HEK293T (cell line): ENCODE measurements at regions not wholly inside any gene's neighbourhood (a gene's known extent, or its start where the extent isn't known, plus 50 kb on each side); places are given as distances from the start of the nearest gene placed in this dataset.

ENCODE experiments used
- CTCF ChIA-PET: fragments of 350-600 bp; formaldehyde crosslinking; extraction: SDS; loops from one replicate; lab custom pipeline; 2021; ENCODE audit warnings: antibody characterized with exemption, inconsistent platforms; lab: Yijun Ruan, JAX
- POLR2A ChIA-PET: fragments of 350-600 bp; formaldehyde crosslinking; extraction: SDS; loops from one replicate; lab custom pipeline; 2020; ENCODE audit warnings: antibody characterized with exemption, inconsistent platforms; lab: Yijun Ruan, JAX
- DNase-seq: peaks from one replicate; pipeline ENCODE4 v3.0.0; 2012; ENCODE audit warnings: mixed read lengths; ENCODE audit errors: extremely low spot score
- ARNT ChIP-seq: fragments of 450-650 bp; IDR thresholded peaks from 2 replicates; pipeline ENCODE4 v1.6.1; 2017; ENCODE audit warnings: mild to moderate bottlenecking
- BHLHE40 ChIP-seq: fragments of 450-650 bp; IDR thresholded peaks from 2 replicates; pipeline ENCODE4 v1.6.1; 2016; ENCODE audit warnings: mild to moderate bottlenecking, moderate library complexity, borderline replicate concordance
- CTBP1 ChIP-seq: fragments of 450-650 bp; IDR thresholded peaks from 2 replicates; pipeline ENCODE4 v1.6.1; 2016; ENCODE audit warnings: borderline replicate concordance
- ELF4 ChIP-seq: fragments of 450-650 bp; IDR thresholded peaks from 2 replicates; pipeline ENCODE4 v1.6.1; 2017; ENCODE audit warnings: antibody characterized with exemption
- FOXA1 ChIP-seq: fragments of 450-650 bp; IDR thresholded peaks from 2 replicates; pipeline ENCODE4 v1.6.1; 2016; ENCODE audit warnings: mild to moderate bottlenecking
- FOXK2 ChIP-seq: fragments of 450-650 bp; IDR thresholded peaks from 2 replicates; pipeline ENCODE4 v1.6.1; 2016; ENCODE audit warnings: mild to moderate bottlenecking
- FOXM1 ChIP-seq: fragments of 450-650 bp; IDR thresholded peaks from 2 replicates; pipeline ENCODE4 v1.6.1; 2017; ENCODE audit warnings: mild to moderate bottlenecking, borderline replicate concordance
- HDGF ChIP-seq: fragments of 450-650 bp; IDR thresholded peaks from 2 replicates; pipeline ENCODE4 v1.6.1; 2017; ENCODE audit warnings: antibody characterized with exemption, borderline replicate concordance
- L3MBTL2 ChIP-seq: fragments of 450-650 bp; conservative IDR thresholded peaks from 2 replicates; pipeline ENCODE4 v1.6.1; 2016; ENCODE audit warnings: mild to moderate bottlenecking
- LEF1 ChIP-seq: fragments of 450-650 bp; IDR thresholded peaks from 2 replicates; pipeline ENCODE4 v1.6.1; 2017; ENCODE audit warnings: mild to moderate bottlenecking, borderline replicate concordance
- NFRKB ChIP-seq: fragments of 450-650 bp; IDR thresholded peaks from 2 replicates; pipeline ENCODE4 v1.6.1; 2016; ENCODE audit warnings: mild to moderate bottlenecking, moderate library complexity
- SP1 ChIP-seq: fragments of 450-650 bp; IDR thresholded peaks from 2 replicates; pipeline ENCODE4 v1.6.1; 2017
- SUZ12 ChIP-seq: fragments of 450-650 bp; IDR thresholded peaks from 2 replicates; pipeline ENCODE4 v1.6.1; 2016; ENCODE audit warnings: mild to moderate bottlenecking
- TARDBP ChIP-seq: fragments of 450-650 bp; IDR thresholded peaks from 2 replicates; pipeline ENCODE4 v1.6.1; 2016
- ZNF384 ChIP-seq: fragments of 450-650 bp; IDR thresholded peaks from 2 replicates; pipeline ENCODE4 v1.6.1; 2016
- TF ChIP-seq, protein P1 (sequence below): fragments of 450-650 bp; IDR thresholded peaks from 2 replicates; pipeline ENCODE4 v1.6.1; 2016

DNA sequence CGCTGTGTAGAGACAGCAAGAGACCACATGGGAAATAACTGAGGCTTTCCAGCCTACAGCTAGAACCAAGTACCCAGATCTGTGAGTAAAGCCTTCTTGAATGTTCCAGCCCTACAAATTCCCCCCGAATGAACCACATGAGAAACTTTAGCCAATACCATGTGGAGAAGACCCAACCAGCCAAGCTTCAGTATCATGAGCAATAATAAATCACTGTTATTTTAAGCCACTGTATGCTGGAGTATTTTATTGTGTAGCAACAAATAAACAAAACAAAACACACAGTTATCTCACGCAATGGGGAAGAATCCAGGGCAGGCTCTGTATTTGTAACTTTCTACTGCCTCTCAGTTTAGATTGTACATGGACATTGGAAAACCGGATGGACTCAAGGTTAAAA lies 426.2 kb downstream of the CDH11 start:
- CTCF ChIA-PET = no interaction called here

DNA sequence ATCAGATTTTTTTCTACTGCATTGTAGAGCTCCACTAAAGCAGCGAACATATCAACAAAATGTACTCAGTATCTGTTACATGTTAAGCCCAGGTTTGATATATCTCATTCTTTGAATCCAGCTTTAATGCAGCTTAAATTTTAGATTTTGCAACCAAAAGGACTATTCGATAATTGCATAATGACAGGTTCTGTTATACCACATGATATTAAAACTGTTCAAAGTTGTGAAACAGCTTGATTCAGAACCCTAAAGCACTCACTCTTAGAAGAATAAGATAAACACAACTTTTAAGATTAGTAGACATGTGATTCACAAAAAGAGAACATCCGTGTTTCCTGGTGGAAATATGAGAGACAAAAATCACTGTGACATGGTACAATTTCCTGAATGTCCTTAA lies 427.9 kb downstream of the CDH11 start:
- ChIA-PET POLR2A (no interaction called here), CTCF (no interaction called here)
- TF ChIP-seq FOXK2 (no peak), BHLHE40 (no peak), ARNT (no peak), NFRKB (no peak), FOXM1 (no peak), HDGF (no peak), L3MBTL2 (no peak), SP1 (no peak), LEF1 (no peak), SUZ12 (no peak), CTBP1 (no peak), FOXA1 (no peak), ZNF384 (no peak), ELF4 (no peak), TARDBP (no peak)
- TF ChIP-seq, protein P1, sequence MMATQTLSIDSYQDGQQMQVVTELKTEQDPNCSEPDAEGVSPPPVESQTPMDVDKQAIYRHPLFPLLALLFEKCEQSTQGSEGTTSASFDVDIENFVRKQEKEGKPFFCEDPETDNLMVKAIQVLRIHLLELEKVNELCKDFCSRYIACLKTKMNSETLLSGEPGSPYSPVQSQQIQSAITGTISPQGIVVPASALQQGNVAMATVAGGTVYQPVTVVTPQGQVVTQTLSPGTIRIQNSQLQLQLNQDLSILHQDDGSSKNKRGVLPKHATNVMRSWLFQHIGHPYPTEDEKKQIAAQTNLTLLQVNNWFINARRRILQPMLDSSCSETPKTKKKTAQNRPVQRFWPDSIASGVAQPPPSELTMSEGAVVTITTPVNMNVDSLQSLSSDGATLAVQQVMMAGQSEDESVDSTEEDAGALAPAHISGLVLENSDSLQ = no peak
- DNase-seq = no peak

More for the DNA sequence above, 426.2 kb downstream of the CDH11 start:
- TF ChIP-seq L3MBTL2 = no peak
- TF ChIP-seq FOXK2 = no peak
- TF ChIP-seq LEF1 = no peak
- no peak for TF ChIP-seq NFRKB
- no peak for TF ChIP-seq FOXA1
- TF ChIP-seq TARDBP = no peak
- TF ChIP-seq FOXM1 = no peak
- no peak for TF ChIP-seq CTBP1
- TF ChIP-seq, protein P1 = no peak
- no peak for TF ChIP-seq SP1
- TF ChIP-seq ELF4 = no peak
- no peak for TF ChIP-seq ARNT
- TF ChIP-seq SUZ12 = no peak
- no peak for TF ChIP-seq ZNF384
- TF ChIP-seq HDGF = no peak
- no peak for TF ChIP-seq BHLHE40
- DNase-seq = no peak
- POLR2A ChIA-PET = no interaction called here

- no peak for DNase-seq
- TF ChIP-seq L3MBTL2 = no peak
- no peak for TF ChIP-seq HDGF
- TF ChIP-seq ARNT = no peak
- TF ChIP-seq FOXK2 = no peak
- no peak for TF ChIP-seq TARDBP
- TF ChIP-seq SUZ12 = no peak
- TF ChIP-seq NFRKB = no peak
- no peak for TF ChIP-seq ELF4
- TF ChIP-seq, protein P1 = no peak
- TF ChIP-seq LEF1 = no peak
- TF ChIP-seq CTBP1 = no peak
- TF ChIP-seq FOXM1 = no peak
- no peak for TF ChIP-seq FOXA1
- POLR2A ChIA-PET = no interaction called here
- CTCF ChIA-PET = no interaction called here
These were observed 434.1 kb downstream of the CDH11 start for GRCh38 chr16:64687786-64688185.

GRCh38 chr16:64687123-64687522 lies 434.7 kb downstream of the CDH11 start:
- no peak for TF ChIP-seq CTBP1
- TF ChIP-seq L3MBTL2 = no peak
- no peak for TF ChIP-seq ZNF384
- TF ChIP-seq, protein P1 = no peak
- TF ChIP-seq NFRKB = no peak
- TF ChIP-seq HDGF = no peak
- TF ChIP-seq ELF4 = no peak
- TF ChIP-seq FOXK2 = no peak
- TF ChIP-seq SP1 = no peak
- TF ChIP-seq BHLHE40 = no peak
- TF ChIP-seq TARDBP = no peak
- ChIA-PET POLR2A (no interaction called here), CTCF (no interaction called here)
- DNase-seq = no peak

- TF ChIP-seq FOXM1 (no peak), L3MBTL2 (no peak), NFRKB (no peak), ARNT (no peak), FOXA1 (no peak), TARDBP (no peak), LEF1 (no peak), ELF4 (no peak), FOXK2 (no peak), SUZ12 (no peak), BHLHE40 (no peak), HDGF (no peak)
- TF ChIP-seq, protein P1 = no peak
- POLR2A ChIA-PET = no interaction called here
- CTCF ChIA-PET = no interaction called here
- no peak for DNase-seq
These were observed 441.7 kb downstream of the CDH11 start for GRCh38 chr16:64679976-64680690.
